AG04449 (cell line): ENCODE measurements at regions not wholly inside any gene's neighbourhood (a gene's known extent, or its start where the extent isn't known, plus 50 kb on each side); places are given as distances from the start of the nearest gene placed in this dataset.

Experiments
- CTCF ChIA-PET: fragments of 350-600 bp; formaldehyde crosslinking; extraction: SDS; loops from one replicate; lab custom pipeline; 2021; ENCODE audit warnings: antibody characterized with exemption; lab: Yijun Ruan, JAX
- POLR2A ChIA-PET: fragments of 400-600, 350-600 bp; formaldehyde crosslinking; extraction: SDS; loops from one replicate; lab custom pipeline; 2020; ENCODE audit warnings: antibody characterized with exemption, inconsistent platforms; lab: Yijun Ruan, JAX
- DNase-seq: peaks from one replicate; pipeline ENCODE4 v3.0.0-alpha.2; 2010; ENCODE audit warnings: low read depth, low spot score
- H3K4me3 ChIP-seq: 2 replicates; pipeline ENCODE4 v1.5.1; 2011; ENCODE audit warnings: low read depth, mild to moderate bottlenecking, control low read depth, low read length
- CTCF ChIP-seq: IDR thresholded peaks from one replicate; pipeline ENCODE4 v1.5.1; 2011; ENCODE audit warnings: mild to moderate bottlenecking, moderate library complexity, low read length, control low read depth, inconsistent platforms; ENCODE audit not compliant: insufficient read depth; ENCODE audit errors: missing control alignments

DNA sequence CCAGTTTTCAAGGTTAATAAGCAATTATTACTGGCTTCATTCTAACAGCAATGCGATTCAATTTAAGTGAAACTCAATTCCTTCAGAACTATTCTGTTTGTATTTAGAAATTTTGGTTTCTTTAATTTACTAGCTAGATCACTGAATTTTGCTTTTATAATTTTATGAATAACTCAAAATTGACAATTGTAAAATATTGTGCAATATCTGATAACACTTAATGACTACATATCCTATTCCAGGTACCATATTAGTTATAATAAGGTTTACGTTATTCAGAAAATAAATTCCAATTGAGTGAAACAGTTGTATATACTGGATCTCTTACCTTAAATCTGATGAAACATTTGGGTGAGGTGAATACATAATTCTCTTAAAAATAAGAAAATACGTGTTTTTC, 1348.3 kb upstream of the CDH6 start:
- POLR2A ChIA-PET: no interaction called here
- CTCF ChIA-PET: no interaction called here
- TF ChIP-seq CTCF: no peak
- DNase-seq: no peak
- H3K4me3 ChIP-seq: no peak overlapping the region

- no peak for TF ChIP-seq CTCF
- no peak overlapping the region for H3K4me3 ChIP-seq
- ChIA-PET POLR2A (no interaction called here), CTCF (no interaction called here)
- DNase-seq: no peak
These were observed 1360.1 kb upstream of the CDH6 start for GRCh38 chr5:29833394-29833793.

DNA sequence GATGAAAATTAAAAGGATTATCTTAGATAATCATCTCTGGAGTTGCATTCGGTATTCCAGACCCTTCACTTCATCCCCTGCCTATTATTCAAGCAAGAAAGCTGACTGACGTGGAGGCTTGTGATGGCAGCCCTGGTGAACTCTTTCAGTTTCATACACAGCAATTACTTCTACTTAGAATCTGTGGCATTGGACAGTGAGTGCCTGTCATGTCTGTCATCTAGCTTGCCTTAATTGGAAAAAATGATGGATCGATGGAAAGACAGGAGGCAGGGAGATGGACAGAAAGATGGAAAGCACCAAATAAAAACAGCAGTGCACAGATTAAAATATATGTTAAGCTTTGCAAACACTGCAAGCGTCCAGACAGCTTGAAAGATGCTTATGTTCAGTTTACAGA, 1371.0 kb upstream of the CDH6 start:
- ChIA-PET POLR2A (no interaction called here), CTCF (no interaction called here)
- no peak for DNase-seq
- TF ChIP-seq CTCF: no peak
- no peak overlapping the region for H3K4me3 ChIP-seq

DNA sequence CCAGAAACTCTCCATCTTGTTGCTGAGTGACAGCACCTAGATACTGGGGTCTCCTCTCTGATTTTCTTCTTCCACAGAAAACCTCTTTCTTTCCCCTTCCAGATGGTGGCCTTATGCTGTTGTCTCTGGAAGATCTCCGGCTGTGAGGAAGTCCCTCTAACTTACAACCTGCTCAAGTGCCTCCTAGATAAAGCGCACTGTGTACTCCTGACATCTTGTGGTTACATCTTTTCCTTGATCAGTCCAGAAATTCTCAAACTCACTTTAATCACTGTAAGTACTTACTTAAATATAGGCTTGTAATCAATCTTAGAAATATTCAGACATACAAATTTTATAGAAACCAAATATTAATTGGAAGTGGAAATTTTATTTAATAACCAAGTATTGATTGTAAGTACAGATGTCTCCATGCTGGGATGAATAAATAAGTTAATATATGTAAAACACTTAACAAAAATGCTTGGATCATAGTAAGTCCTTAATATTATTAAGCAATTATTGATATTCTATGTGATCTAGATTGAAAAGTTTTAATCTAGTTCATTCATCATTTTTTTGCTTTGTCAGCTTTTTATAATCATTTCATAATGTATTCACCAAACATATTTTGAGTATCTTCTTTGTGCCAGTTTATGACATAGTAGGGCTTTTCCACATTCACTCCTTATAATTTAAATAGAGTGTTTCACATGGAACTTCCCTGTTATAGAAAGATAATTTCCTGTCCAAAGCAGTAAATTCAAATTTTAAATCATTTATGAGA, 1381.4 kb upstream of the CDH6 start:
- H3K4me3 ChIP-seq: no peak overlapping the region
- no peak for DNase-seq
- no peak for TF ChIP-seq CTCF
- ChIA-PET POLR2A (no interaction called here), CTCF (no interaction called here)

- ChIA-PET CTCF (no interaction called here), POLR2A (no interaction called here)
- no peak for TF ChIP-seq CTCF
These were observed 1387.7 kb upstream of the CDH6 start for GRCh38 chr5:29805804-29806203.

GRCh38 chr5:29800752-29801151, 1392.7 kb upstream of the CDH6 start:
- TF ChIP-seq CTCF: no peak
- ChIA-PET POLR2A (no interaction called here), CTCF (no interaction called here)
- no peak overlapping the region for H3K4me3 ChIP-seq
- DNase-seq: no peak

More at GRCh38 chr5:29805804-29806203, 1387.7 kb upstream of the CDH6 start:
- no peak for DNase-seq
- no peak overlapping the region for H3K4me3 ChIP-seq
